NCI-H2081 (cell line): ENCODE measurements at regions not wholly inside any gene's neighbourhood (a gene's known extent, or its start where the extent isn't known, plus 50 kb on each side); places are given as distances from the start of the nearest gene placed in this dataset.

Experiments used
- DNase-seq, 2 experiments: peaks; one replicate each; lab custom pipeline; 2025; lab: John Stamatoyannopoulos, UW

GRCh38 chr4:54495091-54495490 is 162.7 kb upstream of the KIT start:
- no peak for DNase-seq

GRCh38 chr4:54495641-54496040 is 162.1 kb upstream of the KIT start:
- no peak for DNase-seq

GRCh38 chr4:54496412-54496811 is 161.3 kb upstream of the KIT start:
- DNase-seq = no peak

- no peak for DNase-seq
Observed at GRCh38 chr4:54497947-54498346, 159.8 kb upstream of the KIT start.

- no peak for DNase-seq
Observed at GRCh38 chr4:54498661-54499111, 159.1 kb upstream of the KIT start.

GRCh38 chr4:54499308-54500074 is 158.3 kb upstream of the KIT start:
- DNase-seq = no peak

GRCh38 chr4:54505362-54505761 is 152.4 kb upstream of the KIT start:
- DNase-seq = no peak

GRCh38 chr4:54505996-54506395 is 151.8 kb upstream of the KIT start:
- no peak for DNase-seq

- no peak for DNase-seq
Observed at GRCh38 chr4:54509057-54509456, 148.7 kb upstream of the KIT start.

GRCh38 chr4:54513204-54513603 is 144.6 kb upstream of the KIT start:
- DNase-seq = no peak

GRCh38 chr4:54513741-54514140 is 144.0 kb upstream of the KIT start:
- no peak for DNase-seq

- DNase-seq = no peak
Observed at GRCh38 chr4:54516556-54517215, 141.1 kb upstream of the KIT start.

- no peak for DNase-seq
Observed at GRCh38 chr4:54517781-54518444, 139.8 kb upstream of the KIT start.

- DNase-seq = no peak
Observed at GRCh38 chr4:54525602-54526001, 132.2 kb upstream of the KIT start.

GRCh38 chr4:54526560-54526959 is 131.2 kb upstream of the KIT start:
- no peak for DNase-seq

GRCh38 chr4:54527532-54527931 is 130.2 kb upstream of the KIT start:
- DNase-seq = no peak

- DNase-seq = no peak
Observed at GRCh38 chr4:54539500-54540029, 118.2 kb upstream of the KIT start.

GRCh38 chr4:54540931-54541330 is 116.8 kb upstream of the KIT start:
- no peak for DNase-seq

- no peak for DNase-seq
Observed at GRCh38 chr4:54541426-54542118, 116.2 kb upstream of the KIT start.

- DNase-seq = no peak
Observed at GRCh38 chr4:54542119-54542438, 115.7 kb upstream of the KIT start.

GRCh38 chr4:54542540-54543041 is 115.2 kb upstream of the KIT start:
- DNase-seq = no peak
